SK-N-MC (cell line): ENCODE measurements at regions not wholly inside any gene's neighbourhood (a gene's known extent, or its start where the extent isn't known, plus 50 kb on each side); places are given as distances from the start of the nearest gene placed in this dataset.
"Not testable (repeated sequence)": the region's sequence is repeated elsewhere in the genome, so short reads cannot be mapped to it uniquely, and the experiment has no call there.

ENCODE experiments used
- EZH2 ChIP-seq: fragments of 200-600 bp; sonication (generic); IDR thresholded peaks from one replicate; pipeline ENCODE4 v1.6.1; 2017; ENCODE audit warnings: antibody characterized with exemption
- FOXP2 ChIP-seq: optimal IDR thresholded peaks from 2 replicates; pipeline ENCODE3; 2011; ENCODE audit warnings: mild to moderate bottlenecking, moderate library complexity; ENCODE audit not compliant: insufficient read depth; ENCODE audit errors: extremely low read length, control extremely low read depth
- POLR2AphosphoS5 ChIP-seq: IDR thresholded peaks from 2 replicates; pipeline ENCODE4 v1.6.1; 2012; ENCODE audit warnings: mild to moderate bottlenecking, low read depth, low read length, borderline replicate concordance

DNA sequence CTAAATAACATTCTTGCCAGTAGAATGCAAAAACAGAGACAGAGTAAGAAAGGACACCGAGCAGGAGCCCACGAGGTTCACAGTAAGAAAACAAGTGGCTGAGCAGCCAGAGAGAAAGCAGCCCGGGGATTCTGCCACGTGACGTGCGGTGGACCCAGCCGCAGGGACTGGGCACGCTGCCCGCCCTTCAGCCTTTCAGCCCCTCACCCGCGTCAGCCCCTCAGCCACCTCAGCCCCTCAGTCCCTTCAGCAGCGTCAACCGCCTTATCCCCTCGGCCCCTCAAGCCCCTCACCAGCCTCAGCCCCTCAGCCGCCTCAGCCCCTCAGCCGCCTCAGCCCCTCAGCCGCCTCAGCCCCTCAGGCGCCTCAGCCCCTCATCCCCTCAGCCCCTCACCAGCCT is 1532.2 kb downstream of the REEP3 start:
- not testable (repeated sequence) for TF ChIP-seq POLR2AphosphoS5, EZH2, FOXP2
